ENCODE measurements at regions not wholly inside any gene's neighbourhood (a gene's known extent, or its start where the extent isn't known, plus 50 kb on each side); places are given as distances from the start of the nearest gene placed in this dataset.

DNA sequence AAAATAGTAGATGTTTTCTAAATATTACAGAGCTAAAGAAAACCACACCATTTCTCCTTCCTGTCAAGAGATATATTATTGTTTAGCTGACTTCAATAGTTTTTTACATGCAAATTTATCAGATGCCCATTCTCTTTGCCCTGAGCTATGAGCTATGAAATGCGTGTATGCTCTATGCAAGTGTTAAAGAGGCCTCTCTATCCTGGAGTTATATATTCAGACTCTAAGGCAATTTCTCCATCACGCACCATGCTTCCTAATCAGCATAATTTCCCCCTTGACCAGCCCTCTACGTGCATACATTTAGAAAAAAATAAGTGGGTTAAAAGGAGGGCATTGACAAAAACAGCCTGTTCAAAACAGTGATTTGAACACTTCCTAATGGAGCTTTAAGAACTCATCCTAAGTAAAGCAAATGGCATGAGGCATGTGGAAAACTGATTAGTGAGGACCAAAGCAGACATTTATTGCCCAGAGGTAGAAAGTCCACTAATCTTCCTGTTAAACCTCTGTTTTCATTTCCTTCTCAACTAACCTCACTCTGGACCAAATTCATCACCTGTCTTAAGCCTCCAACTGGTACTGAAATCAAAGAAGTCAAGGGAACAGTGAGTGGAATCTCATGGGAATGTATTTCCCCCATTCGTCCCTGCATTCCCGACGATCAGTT, 565.8 kb upstream of the PKN2 start:
- WGBS (ENCODE audit: insufficient coverage, low lambda C conversion rate), result 92% methylated on average over 2 of the region's 6 CpGs
- Histone ChIP-seq H3K36me3 (ENCODE audit: control insufficient read depth, insufficient read depth, low read length) (no peaks in the 10 kb centered on the region), H3K27ac (ENCODE audit: low read length) (no peak overlapping the region), H3K4me3 (ENCODE audit: low read length) (no peak overlapping the region), H3K9me3 (ENCODE audit: control insufficient read depth, low read depth, low read length) (peaks cover 2% of the 10 kb centered on the region), H3K27me3 (ENCODE audit: control insufficient read depth, insufficient read depth, low read length) (no peaks in the 10 kb centered on the region), H3K4me1 (ENCODE audit: control insufficient read depth, insufficient read depth, low read length) (peaks cover 7% of the 10 kb centered on the region)
- peak; percentile 25 to 69 for DNase-seq

DNA sequence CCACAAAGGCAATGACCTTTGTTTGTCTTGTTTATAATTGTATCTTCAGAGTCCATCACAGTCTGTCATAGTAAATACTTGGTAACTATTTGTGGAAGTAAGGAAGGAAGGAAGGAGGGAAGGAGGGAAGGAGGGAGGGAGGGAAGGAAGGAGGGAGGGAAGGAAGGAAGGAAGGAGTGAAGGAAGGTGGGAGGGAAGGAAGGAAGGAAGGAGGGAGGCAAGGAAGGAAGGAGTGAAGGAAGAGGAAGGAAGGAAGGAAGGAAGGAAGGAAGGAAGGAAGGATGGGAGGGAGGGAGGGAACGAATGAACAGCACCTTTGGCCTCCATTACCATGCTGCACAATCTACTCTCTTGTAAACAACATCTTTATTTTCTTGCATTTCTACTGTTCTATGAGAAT, 559.5 kb upstream of the PKN2 start:
- Histone ChIP-seq H3K27ac (ENCODE audit: low read length) (no peak overlapping the region), H3K36me3 (ENCODE audit: control insufficient read depth, insufficient read depth, low read length) (no peaks in the 10 kb centered on the region), H3K4me3 (ENCODE audit: low read length) (no peak overlapping the region), H3K4me1 (ENCODE audit: control insufficient read depth, insufficient read depth, low read length) (no peaks in the 10 kb centered on the region), H3K9me3 (ENCODE audit: control insufficient read depth, low read depth, low read length) (peaks cover 3% of the 10 kb centered on the region), H3K27me3 (ENCODE audit: control insufficient read depth, insufficient read depth, low read length) (no peaks in the 10 kb centered on the region)
- no peak for DNase-seq
- no CpG with 5 or more reads among the region's 1 CpG for WGBS (ENCODE audit: insufficient coverage, low lambda C conversion rate)

DNA sequence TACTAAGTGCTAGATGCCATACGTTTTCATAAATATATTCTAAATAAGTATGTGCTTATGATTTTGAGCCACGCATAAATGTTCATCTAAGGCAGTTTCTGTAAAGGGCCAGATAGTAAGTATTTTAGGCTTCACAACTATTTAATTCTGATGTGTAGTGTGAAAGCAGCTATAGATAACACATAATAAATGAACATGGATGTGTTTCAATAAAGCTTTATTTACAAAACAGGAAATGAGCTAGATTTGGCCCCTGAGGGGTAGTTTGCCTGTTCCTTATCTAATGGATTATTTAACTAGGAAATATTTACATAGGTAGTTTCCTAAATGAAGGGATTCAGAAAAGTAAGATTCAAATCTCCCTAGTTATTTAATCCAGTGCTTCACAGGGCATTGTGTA, 557.6 kb upstream of the PKN2 start:
- WGBS (ENCODE audit: insufficient coverage, low lambda C conversion rate), result 100% methylated on average over 1 of the region's 2 CpGs
- Histone ChIP-seq H3K27ac (ENCODE audit: low read length) (no peak overlapping the region), H3K4me1 (ENCODE audit: control insufficient read depth, insufficient read depth, low read length) (no peaks in the 10 kb centered on the region), H3K9me3 (ENCODE audit: control insufficient read depth, low read depth, low read length) (peaks cover 3% of the 10 kb centered on the region), H3K27me3 (ENCODE audit: control insufficient read depth, insufficient read depth, low read length) (no peaks in the 10 kb centered on the region), H3K4me3 (ENCODE audit: low read length) (no peak overlapping the region), H3K36me3 (ENCODE audit: control insufficient read depth, insufficient read depth, low read length) (no peaks in the 10 kb centered on the region)
- no peak for DNase-seq

DNA sequence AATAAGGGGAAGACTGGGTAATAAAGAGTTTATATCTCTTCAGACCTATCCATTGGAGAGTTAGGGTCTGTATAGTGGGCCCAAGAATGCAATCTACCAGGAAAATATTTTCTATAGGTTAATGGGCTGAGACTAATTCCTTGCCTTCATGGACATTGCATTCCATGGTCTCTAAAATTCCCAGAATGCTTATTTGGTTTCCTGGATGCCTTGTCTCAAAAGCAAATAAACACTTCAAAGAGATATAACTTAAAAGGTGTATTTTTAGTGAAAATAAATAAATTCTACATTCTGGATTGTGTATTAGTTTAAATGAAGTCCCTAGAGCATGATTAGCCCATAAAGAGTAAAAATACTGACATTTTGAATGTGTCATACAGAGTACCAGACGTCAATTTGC, 550.1 kb upstream of the PKN2 start:
- 80% methylated on average over 1 of the region's 1 CpG for WGBS (ENCODE audit: insufficient coverage, low lambda C conversion rate)
- no peaks in the 10 kb centered on the region for H3K36me3 ChIP-seq (ENCODE audit: control insufficient read depth, insufficient read depth, low read length)
- no peak for DNase-seq

DNA sequence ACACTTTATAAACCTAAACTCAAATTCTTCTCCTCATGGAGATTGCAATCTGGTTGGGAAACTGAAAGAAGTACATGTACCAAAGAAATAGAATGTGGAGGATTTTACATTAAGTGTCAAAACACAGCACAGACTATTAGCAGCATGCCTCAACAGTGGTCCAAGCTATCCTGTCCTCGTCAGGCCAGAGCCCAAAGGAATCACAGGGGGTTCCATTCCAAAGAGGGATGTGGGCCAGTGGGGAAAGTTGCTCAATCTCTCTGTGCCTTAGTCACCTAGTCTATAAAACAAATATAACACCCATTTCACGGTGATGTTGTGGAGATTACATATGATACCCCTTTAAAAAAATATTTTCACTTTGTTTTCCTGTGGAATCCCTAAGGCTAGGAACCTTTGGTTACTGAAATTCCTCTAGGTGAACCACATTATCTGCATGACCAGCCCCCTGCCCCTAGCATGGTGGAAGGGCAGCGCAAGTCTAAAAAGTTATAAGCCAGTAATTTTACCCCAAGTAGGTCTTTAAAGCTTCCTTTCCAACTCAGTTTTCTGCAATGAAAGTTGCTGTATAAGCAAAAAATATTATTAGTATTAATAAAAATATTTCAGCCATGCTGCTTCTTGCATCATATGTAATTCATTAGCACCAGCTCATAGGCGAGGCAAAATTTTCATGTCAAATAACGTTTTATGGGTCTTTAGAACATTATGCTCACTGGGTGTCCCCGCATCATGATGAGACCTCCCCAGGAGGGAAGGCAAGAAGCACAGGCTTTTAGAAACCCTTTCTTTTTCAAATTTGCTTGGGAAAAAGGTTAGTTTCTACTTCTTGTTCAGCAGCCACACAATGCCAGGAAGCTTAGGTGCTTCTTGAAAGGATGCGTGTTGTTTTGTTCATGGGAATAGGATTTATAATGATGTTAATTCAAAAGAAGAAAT, 548.8 kb upstream of the PKN2 start:
- WGBS (ENCODE audit: insufficient coverage, low lambda C conversion rate), result 94% methylated on average over 5 of the region's 7 CpGs

More for the DNA sequence above, 550.1 kb upstream of the PKN2 start:
- H3K9me3 ChIP-seq (ENCODE audit: control insufficient read depth, low read depth, low read length), result no peaks in the 10 kb centered on the region
- H3K27ac ChIP-seq (ENCODE audit: low read length), result no peak overlapping the region
- no peaks in the 10 kb centered on the region for H3K4me1 ChIP-seq (ENCODE audit: control insufficient read depth, insufficient read depth, low read length)
- H3K4me3 ChIP-seq (ENCODE audit: low read length), result no peak overlapping the region
- H3K27me3 ChIP-seq (ENCODE audit: control insufficient read depth, insufficient read depth, low read length), result no peaks in the 10 kb centered on the region

DNA sequence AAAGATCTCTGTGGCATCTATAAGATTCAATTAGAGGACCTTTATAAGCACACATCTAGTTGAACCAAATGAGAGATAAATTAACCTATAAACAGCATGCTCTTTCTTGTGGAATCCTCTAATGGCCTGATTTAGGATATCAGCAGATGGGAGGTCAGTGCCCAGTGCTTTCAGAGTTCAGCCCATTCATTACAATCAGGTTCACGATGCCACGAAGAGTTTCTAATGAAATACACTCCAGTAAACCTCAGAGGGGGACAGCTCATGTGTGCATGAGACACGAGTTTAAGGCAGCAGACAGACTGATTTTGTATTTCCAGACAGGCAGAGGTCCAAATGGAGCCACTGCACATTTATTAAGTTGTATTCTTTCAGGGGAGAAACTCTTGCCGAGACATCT, 544.4 kb upstream of the PKN2 start:
- Histone ChIP-seq H3K4me3 (ENCODE audit: low read length) (no peak overlapping the region), H3K4me1 (ENCODE audit: control insufficient read depth, insufficient read depth, low read length) (peaks cover 3% of the 10 kb centered on the region), H3K27ac (ENCODE audit: low read length) (no peak overlapping the region), H3K9me3 (ENCODE audit: control insufficient read depth, low read depth, low read length) (no peaks in the 10 kb centered on the region), H3K36me3 (ENCODE audit: control insufficient read depth, insufficient read depth, low read length) (no peaks in the 10 kb centered on the region), H3K27me3 (ENCODE audit: control insufficient read depth, insufficient read depth, low read length) (no peaks in the 10 kb centered on the region)
- no peak for DNase-seq
- WGBS (ENCODE audit: insufficient coverage, low lambda C conversion rate), result 100% methylated on average over 3 of the region's 4 CpGs

More for the DNA sequence above, 548.8 kb upstream of the PKN2 start:
- DNase-seq, result no peak
- Histone ChIP-seq H3K9me3 (ENCODE audit: control insufficient read depth, low read depth, low read length) (no peaks in the 10 kb centered on the region), H3K4me3 (ENCODE audit: low read length) (no peak overlapping the region), H3K36me3 (ENCODE audit: control insufficient read depth, insufficient read depth, low read length) (no peaks in the 10 kb centered on the region), H3K27ac (ENCODE audit: low read length) (no peak overlapping the region), H3K27me3 (ENCODE audit: control insufficient read depth, insufficient read depth, low read length) (no peaks in the 10 kb centered on the region), H3K4me1 (ENCODE audit: control insufficient read depth, insufficient read depth, low read length) (no peaks in the 10 kb centered on the region)

DNA sequence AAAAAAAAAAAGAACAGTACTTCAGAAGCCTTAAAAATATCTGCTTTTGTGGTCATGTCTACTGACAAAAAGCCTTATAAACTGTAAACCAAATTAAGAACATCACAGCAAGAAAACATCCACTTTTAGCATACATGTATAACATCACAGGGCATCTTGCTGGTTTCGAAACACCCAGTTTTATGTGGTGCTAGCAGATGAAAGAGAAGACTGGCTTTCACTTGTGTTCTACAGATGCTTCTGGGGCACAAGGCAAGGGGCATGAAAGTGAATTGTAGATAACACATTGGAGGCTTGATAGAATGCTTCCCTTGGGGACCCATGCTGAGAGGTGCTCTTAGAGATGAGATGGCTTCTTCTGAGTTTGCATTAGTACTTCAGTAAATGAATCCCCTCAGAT, 543.7 kb upstream of the PKN2 start:
- Histone ChIP-seq H3K4me1 (ENCODE audit: control insufficient read depth, insufficient read depth, low read length) (peaks cover 3% of the 10 kb centered on the region), H3K36me3 (ENCODE audit: control insufficient read depth, insufficient read depth, low read length) (no peaks in the 10 kb centered on the region), H3K27ac (ENCODE audit: low read length) (no peak overlapping the region), H3K4me3 (ENCODE audit: low read length) (no peak overlapping the region), H3K27me3 (ENCODE audit: control insufficient read depth, insufficient read depth, low read length) (no peaks in the 10 kb centered on the region), H3K9me3 (ENCODE audit: control insufficient read depth, low read depth, low read length) (no peaks in the 10 kb centered on the region)
- no peak for DNase-seq
- no CpG with 5 or more reads among the region's 1 CpG for WGBS (ENCODE audit: insufficient coverage, low lambda C conversion rate)

DNA sequence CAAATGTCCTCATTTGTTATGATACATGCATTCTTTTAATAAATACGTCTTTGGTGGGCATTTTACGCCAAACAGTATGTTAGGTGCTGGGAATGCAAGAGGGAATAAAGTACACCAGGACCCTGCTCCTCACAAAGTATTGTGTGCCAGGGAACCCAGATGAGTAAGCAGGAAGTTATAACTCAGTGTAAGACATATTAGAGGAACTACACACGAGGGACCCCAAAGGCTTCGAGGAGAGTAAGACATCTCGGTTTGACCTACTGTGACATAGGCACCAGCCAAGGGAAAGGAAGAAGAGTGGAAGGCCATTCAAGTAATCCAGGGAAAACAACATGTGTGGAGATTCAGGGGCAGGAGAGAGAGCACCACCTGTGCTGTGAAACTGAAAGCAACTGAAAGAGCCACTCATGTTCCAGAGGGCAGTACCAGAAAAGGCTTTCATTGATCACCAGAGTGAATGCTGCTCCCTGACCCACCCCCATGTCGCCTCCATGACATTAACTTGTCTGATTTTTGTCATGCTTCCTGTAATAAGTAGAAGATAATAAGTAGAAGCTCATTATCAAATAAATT, 542.5 kb upstream of the PKN2 start:
- H3K9me3 ChIP-seq (ENCODE audit: control insufficient read depth, low read depth, low read length), result no peaks in the 10 kb centered on the region
- peaks cover 3% of the 10 kb centered on the region for H3K4me1 ChIP-seq (ENCODE audit: control insufficient read depth, insufficient read depth, low read length)
- no peak overlapping the region for H3K27ac ChIP-seq (ENCODE audit: low read length)
- DNase-seq, result peak; percentile 9 to 66
- H3K27me3 ChIP-seq (ENCODE audit: control insufficient read depth, insufficient read depth, low read length), result no peaks in the 10 kb centered on the region
- H3K4me3 ChIP-seq (ENCODE audit: low read length), result no peak overlapping the region
- WGBS (ENCODE audit: insufficient coverage, low lambda C conversion rate), result 50% methylated on average over 2 of the region's 6 CpGs
- H3K36me3 ChIP-seq (ENCODE audit: control insufficient read depth, insufficient read depth, low read length), result no peaks in the 10 kb centered on the region

DNA sequence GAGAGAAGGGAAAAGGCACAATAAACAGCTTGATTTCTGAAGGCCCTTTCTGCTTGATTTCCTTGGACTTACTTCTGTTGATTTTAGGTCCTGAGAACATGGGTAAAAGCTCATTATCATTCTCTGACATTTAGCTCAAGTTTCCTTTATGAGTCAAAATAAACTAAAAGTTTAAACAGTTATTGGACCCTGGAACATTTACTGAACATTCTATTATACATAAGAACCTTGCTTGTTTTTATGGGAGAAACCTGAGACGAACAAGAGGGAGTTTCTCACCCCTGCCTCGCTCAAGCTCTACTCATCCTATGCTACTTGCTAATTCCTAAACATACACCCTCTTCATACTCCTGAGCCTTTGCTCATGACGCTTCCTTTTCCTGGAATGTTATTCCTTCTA, 538.3 kb upstream of the PKN2 start:
- H3K4me3 ChIP-seq (ENCODE audit: low read length), result no peak overlapping the region
- H3K36me3 ChIP-seq (ENCODE audit: control insufficient read depth, insufficient read depth, low read length), result no peaks in the 10 kb centered on the region
- 85% methylated on average over 3 of the region's 3 CpGs for WGBS (ENCODE audit: insufficient coverage, low lambda C conversion rate)
- DNase-seq, result no peak
- no peaks in the 10 kb centered on the region for H3K27me3 ChIP-seq (ENCODE audit: control insufficient read depth, insufficient read depth, low read length)
- peaks cover 3% of the 10 kb centered on the region for H3K4me1 ChIP-seq (ENCODE audit: control insufficient read depth, insufficient read depth, low read length)
- H3K27ac ChIP-seq (ENCODE audit: low read length), result no peak overlapping the region
- H3K9me3 ChIP-seq (ENCODE audit: control insufficient read depth, low read depth, low read length), result no peaks in the 10 kb centered on the region

DNA sequence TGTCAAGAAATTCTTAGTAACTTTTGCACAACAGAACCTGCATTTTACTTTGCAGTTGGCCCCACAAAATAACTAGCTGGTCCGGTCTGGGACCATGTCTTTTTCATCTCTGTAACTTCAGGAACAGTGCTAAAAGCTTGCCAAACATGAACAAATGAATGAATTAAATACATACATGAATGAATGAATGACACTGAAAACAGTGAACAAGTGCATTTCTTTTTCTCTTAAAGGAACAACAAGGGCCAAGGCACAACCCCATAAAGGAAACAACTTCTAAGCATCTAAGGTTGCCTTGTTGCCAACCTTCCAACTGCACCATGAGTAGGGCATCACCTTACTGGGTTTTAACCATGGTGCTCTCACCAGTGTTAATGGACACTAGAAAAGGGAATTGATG, 534.4 kb upstream of the PKN2 start:
- WGBS (ENCODE audit: insufficient coverage, low lambda C conversion rate), result no CpG with 5 or more reads among the region's 1 CpG
- no peak overlapping the region for H3K27ac ChIP-seq (ENCODE audit: low read length)
- DNase-seq, result no peak

More for the DNA sequence above, 534.4 kb upstream of the PKN2 start:
- H3K36me3 ChIP-seq (ENCODE audit: control insufficient read depth, insufficient read depth, low read length), result no peaks in the 10 kb centered on the region
- H3K9me3 ChIP-seq (ENCODE audit: control insufficient read depth, low read depth, low read length), result no peaks in the 10 kb centered on the region
- no peaks in the 10 kb centered on the region for H3K4me1 ChIP-seq (ENCODE audit: control insufficient read depth, insufficient read depth, low read length)
- H3K27me3 ChIP-seq (ENCODE audit: control insufficient read depth, insufficient read depth, low read length), result no peaks in the 10 kb centered on the region
- no peak overlapping the region for H3K4me3 ChIP-seq (ENCODE audit: low read length)
